ENCODE measurements at regions not wholly inside any gene's neighbourhood (a gene's known extent, or its start where the extent isn't known, plus 50 kb on each side); places are given as distances from the start of the nearest gene placed in this dataset.

- Histone ChIP-seq H3K4me3 (no peak overlapping the region), H3K9me3 (no peaks in the 10 kb centered on the region), H3K4me1 (peaks cover 0 to 13% (median 5%) of the 10 kb centered on the region in 4 donors), H3K27me3 (no peaks in the 10 kb centered on the region), H3K36me3 (no peaks in the 10 kb centered on the region), H3K27ac (peak overlapping the region in 2 of 4 donors; percentile 33 to 64)
- ATAC-seq (ENCODE audit: low FRiP score in 2 of 2) (no peak), DNase-seq (no peak)
- 28 to 50% methylated on average over 6 of the region's 6 CpGs for WGBS, 2 donors
- TF ChIP-seq CTCF (IDR thresholded peaks at IDR 0.05) (no peak), POLR2AphosphoS5 (IDR thresholded peaks at IDR 0.05) (no peak), EP300 (IDR thresholded peaks at IDR 0.05) (no peak), POLR2A (IDR thresholded peaks at IDR 0.05) (no peak)
Measured at GRCh38 chr4:54368281-54369265, 139.5 kb downstream of the PDGFRA start.

- TF ChIP-seq POLR2AphosphoS5 (IDR thresholded peaks at IDR 0.05) (no peak), POLR2A (IDR thresholded peaks at IDR 0.05) (no peak), CTCF (IDR thresholded peaks at IDR 0.05) (no peak), EP300 (IDR thresholded peaks at IDR 0.05) (no peak)
- Histone ChIP-seq H3K4me1 (peaks cover 0 to 13% (median 5%) of the 10 kb centered on the region in 4 donors), H3K9me3 (no peaks in the 10 kb centered on the region), H3K27me3 (no peaks in the 10 kb centered on the region), H3K27ac (no peak overlapping the region), H3K36me3 (no peaks in the 10 kb centered on the region), H3K4me3 (no peak overlapping the region)
- DNase-seq, result no peak
- no peak for ATAC-seq (ENCODE audit: low FRiP score in 2 of 2)
- 79 to 88% methylated on average over 3 of the region's 3 CpGs for WGBS, 2 donors
Measured at GRCh38 chr4:54371173-54371572, 142.1 kb downstream of the PDGFRA start.

GRCh38 chr4:54372951-54373350 is 143.9 kb downstream of the PDGFRA start:
- H3K36me3 ChIP-seq, result no peaks in the 10 kb centered on the region
- ATAC-seq (ENCODE audit: low FRiP score in 2 of 2), result no peak
- WGBS, 2 donors, result 97 to 98% methylated on average over 2 of the region's 2 CpGs

GRCh38 chr4:54373718-54374210 is 144.7 kb downstream of the PDGFRA start:
- Histone ChIP-seq H3K36me3 (no peaks in the 10 kb centered on the region), H3K4me1 (peaks cover 0 to 6% (median 0%) of the 10 kb centered on the region in 4 donors), H3K9me3 (no peaks in the 10 kb centered on the region), H3K27me3 (no peaks in the 10 kb centered on the region), H3K27ac (no peak overlapping the region), H3K4me3 (no peak overlapping the region)
- DNase-seq (no peak), ATAC-seq (ENCODE audit: low FRiP score in 2 of 2) (no peak)
- WGBS, 2 donors, result 97 to 99% methylated on average over 4 of the region's 4 CpGs
- TF ChIP-seq POLR2AphosphoS5 (IDR thresholded peaks at IDR 0.05) (no peak), EP300 (IDR thresholded peaks at IDR 0.05) (no peak), CTCF (IDR thresholded peaks at IDR 0.05) (no peak), POLR2A (IDR thresholded peaks at IDR 0.05) (no peak)

More at GRCh38 chr4:54372951-54373350, 143.9 kb downstream of the PDGFRA start:
- H3K4me3 ChIP-seq, result no peak overlapping the region
- H3K27me3 ChIP-seq, result no peaks in the 10 kb centered on the region
- no peaks in the 10 kb centered on the region for H3K9me3 ChIP-seq
- peaks cover 0 to 10% (median 4%) of the 10 kb centered on the region in 4 donors for H3K4me1 ChIP-seq
- no peak for TF ChIP-seq CTCF (IDR thresholded peaks at IDR 0.05)
- no peak for TF ChIP-seq POLR2A (IDR thresholded peaks at IDR 0.05)
- TF ChIP-seq POLR2AphosphoS5 (IDR thresholded peaks at IDR 0.05), result no peak
- no peak for TF ChIP-seq EP300 (IDR thresholded peaks at IDR 0.05)
- H3K27ac ChIP-seq, result no peak overlapping the region
- no peak for DNase-seq

All from upper lobe of left lung (tissue), 6 donors.